Heart right ventricle (tissue), 16 donors: ENCODE measurements at regions not wholly inside any gene's neighbourhood (a gene's known extent, or its start where the extent isn't known, plus 50 kb on each side); places are given as distances from the start of the nearest gene placed in this dataset.

ENCODE experiments used
- ATAC-seq, 8 donors: fragments of 200-7000 bp; cut with Tn5 transposase; one replicate each; pipeline ENCODE4 v1.9.1; 2020; ENCODE audit warnings: mild to moderate bottlenecking in 8 of 8, moderate library complexity in 8 of 8, moderate number of reproducible peaks in 1 of 8
- DNase-seq, 2 donors: peaks; one replicate each; pipeline ENCODE4 v3.0.0-alpha.2; 2020
- H3K27ac ChIP-seq, 10 donors: fragments of 200-600 bp; sonication (generic) in 2 of 10; one replicate each; pipeline versions ENCODE4 v1.5.0 to v1.8.0; 2020 to 2022; ENCODE audit warnings: mild to moderate bottlenecking in 3 of 10
- H3K27me3 ChIP-seq, 7 donors: fragments of 200-600 bp; one replicate each; pipeline ENCODE4 v1.8.0; 2021 to 2022; ENCODE audit warnings: mild to moderate bottlenecking in 2 of 7
- H3K36me3 ChIP-seq, 9 donors: fragments of 200-600 bp; sonication (generic) in 1 of 9; one replicate each; pipeline versions ENCODE4 v1.5.0 to v1.8.0; 2020 to 2022; ENCODE audit warnings: mild to moderate bottlenecking in 2 of 9
- H3K4me1 ChIP-seq, 9 donors: fragments of 200-600 bp; sonication (generic) in 1 of 9; one replicate each; pipeline versions ENCODE4 v1.5.0 to v1.8.0; 2020 to 2022; ENCODE audit warnings: mild to moderate bottlenecking in 4 of 9
- H3K4me3 ChIP-seq, 10 donors: fragments of 200-600 bp; sonication (generic) in 2 of 10; one replicate each; pipeline versions ENCODE4 v1.5.0 to v1.8.0; 2020 to 2022; ENCODE audit warnings: mild to moderate bottlenecking in 7 of 10, moderate library complexity in 2 of 10
- H3K9me3 ChIP-seq, 11 donors: fragments of 200-600 bp in 10 of 11; sonication (generic) in 2 of 11; one replicate each; pipeline versions ENCODE4 v1.5.0 to v1.8.0; 2013 to 2022; ENCODE audit warnings: mild to moderate bottlenecking in 2 of 11, control low read depth in 1 of 11, moderate library complexity in 1 of 11
- WGBS, 2 donors: extraction: QIAGEN DNeasy Blood & Tissue Kit; methylation state at CpG; one replicate each; pipeline ENCODE4 v1.1.7; 2013; ENCODE audit warnings: inconsistent platforms in 1 of 2; 5-methylcytosine and 5-hydroxymethylcytosine counted together
- intact Hi-C, 10 donors: fragments of 100-400 bp; cut with DNase I; formaldehyde crosslinking; loops; one replicate each; pipeline versions ENCODE4 v1.11.1 to v1.14.2; 2022
- TF ChIP-seq, protein P1 (sequence below), 9 donors: fragments of 200-600 bp; sonication (generic) in 2 of 9; IDR thresholded peaks; one replicate each; pipeline versions ENCODE4 v1.5.0 to v1.8.0; 2021 to 2022; ENCODE audit warnings: antibody characterized with exemption in 9 of 9, mild to moderate bottlenecking in 5 of 9, moderate library complexity in 1 of 9
- donor health status: Arrhythmogenic right ventricular cardiomyopathy.
- donor health status: ischemic (EF 13 %, LVEDD 7.1; RV severe dilation, severe dysfunction).
- donor health status: healthy with polysubstance abuse.
- donor health status: DM: no; HTN: yes; CAD: no.
- donor health status: DM: no; HTN: no; CAD: no.
- donor health status: ischemic (EF 25% LVEDD 6.9; RV normal size, moderate dysfunction).
- donor health status: ischemic (EF 25% LVEDD 5.7; RV mildly dilated, moderate dysfunction).
- donor health status: healthy.
- donor health status: DM: yes; HTN: yes; CAD: no.
- donor health status: Ischemic cardiomyopathy.
- donor health status: ischemic (EF 35%, LVEDD 5.7; RV mildly dilated, moderate dysfunction).
- donor health status: nonischemic (EF 11% LVEDD 7.7; RV severe dilation, severe dysfunction).
- donor health status: DM: yes; HTN: yes; CAD: no.
- donor health status: PGD.
- donor health status: ischemic (EF 29% LVEDD 5.4; RV normal size, mild dysfunction).
- donor health status: nonischemic (EF 23%, LVEDD 6.1; RV moderate dilation, normal function).

- 72 to 73% methylated on average over 2 of the region's 2 CpGs for WGBS, 2 donors
- intact Hi-C loops, result no loop called here
- TF ChIP-seq, protein P1, sequence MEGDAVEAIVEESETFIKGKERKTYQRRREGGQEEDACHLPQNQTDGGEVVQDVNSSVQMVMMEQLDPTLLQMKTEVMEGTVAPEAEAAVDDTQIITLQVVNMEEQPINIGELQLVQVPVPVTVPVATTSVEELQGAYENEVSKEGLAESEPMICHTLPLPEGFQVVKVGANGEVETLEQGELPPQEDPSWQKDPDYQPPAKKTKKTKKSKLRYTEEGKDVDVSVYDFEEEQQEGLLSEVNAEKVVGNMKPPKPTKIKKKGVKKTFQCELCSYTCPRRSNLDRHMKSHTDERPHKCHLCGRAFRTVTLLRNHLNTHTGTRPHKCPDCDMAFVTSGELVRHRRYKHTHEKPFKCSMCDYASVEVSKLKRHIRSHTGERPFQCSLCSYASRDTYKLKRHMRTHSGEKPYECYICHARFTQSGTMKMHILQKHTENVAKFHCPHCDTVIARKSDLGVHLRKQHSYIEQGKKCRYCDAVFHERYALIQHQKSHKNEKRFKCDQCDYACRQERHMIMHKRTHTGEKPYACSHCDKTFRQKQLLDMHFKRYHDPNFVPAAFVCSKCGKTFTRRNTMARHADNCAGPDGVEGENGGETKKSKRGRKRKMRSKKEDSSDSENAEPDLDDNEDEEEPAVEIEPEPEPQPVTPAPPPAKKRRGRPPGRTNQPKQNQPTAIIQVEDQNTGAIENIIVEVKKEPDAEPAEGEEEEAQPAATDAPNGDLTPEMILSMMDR (IDR thresholded peaks at IDR 0.05), result no peak
- ATAC-seq, result no peak
- Histone ChIP-seq H3K27ac (no peak overlapping the region), H3K4me3 (no peak overlapping the region), H3K27me3 (no peaks in the 10 kb centered on the region), H3K4me1 (no peaks in the 10 kb centered on the region), H3K9me3 (no peaks in the 10 kb centered on the region), H3K36me3 (no peaks in the 10 kb centered on the region)
- DNase-seq, result no peak
Measured at GRCh38 chr2:181837563-181837962, 54.0 kb upstream of the ITPRID2 start.

DNA sequence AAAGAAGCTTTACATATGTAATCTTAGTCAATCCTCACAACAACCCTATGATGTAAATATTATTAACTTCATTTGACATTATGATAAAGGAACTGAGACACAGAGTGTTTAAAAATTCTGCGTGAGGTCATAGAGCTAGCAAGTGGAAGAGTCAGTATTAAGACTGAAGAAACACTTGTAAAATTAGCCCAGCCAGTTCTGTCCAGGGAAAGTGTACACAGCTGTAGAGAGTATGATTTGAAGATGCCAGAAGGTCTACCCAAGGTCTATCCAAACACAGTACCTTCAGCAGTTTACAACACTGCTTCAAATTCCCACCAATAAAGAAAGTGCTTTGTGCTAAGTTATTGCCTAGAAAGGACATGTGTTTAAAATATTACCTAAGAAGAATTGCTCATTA is 51.7 kb upstream of the ITPRID2 start:
- intact Hi-C loops, result no loop called here
- ATAC-seq, result no peak
- 96 to 97% methylated on average over 1 of the region's 1 CpG for WGBS, 2 donors
- Histone ChIP-seq H3K27me3 (no peaks in the 10 kb centered on the region), H3K4me1 (no peaks in the 10 kb centered on the region), H3K4me3 (no peak overlapping the region), H3K9me3 (no peaks in the 10 kb centered on the region), H3K27ac (no peak overlapping the region), H3K36me3 (no peaks in the 10 kb centered on the region)
- no peak for DNase-seq
- TF ChIP-seq, protein P1 (IDR thresholded peaks at IDR 0.05), result no peak

- intact Hi-C loops, result no loop called here
- WGBS, 2 donors, result 49 to 67% methylated on average over 2 of the region's 2 CpGs
Measured at GRCh38 chr2:181841079-181841478, 50.5 kb upstream of the ITPRID2 start.

More at GRCh38 chr2:181841079-181841478, 50.5 kb upstream of the ITPRID2 start:
- no peak overlapping the region for H3K27ac ChIP-seq
- ATAC-seq, result no peak
- no peaks in the 10 kb centered on the region for H3K27me3 ChIP-seq
- no peaks in the 10 kb centered on the region for H3K9me3 ChIP-seq
- TF ChIP-seq, protein P1 (IDR thresholded peaks at IDR 0.05), result no peak
- no peaks in the 10 kb centered on the region for H3K4me1 ChIP-seq
- no peaks in the 10 kb centered on the region for H3K36me3 ChIP-seq
- peak overlapping the region in 1 of 10 donors; percentile 14 for H3K4me3 ChIP-seq
- no peak for DNase-seq
